HCT116 (cell line): ENCODE measurements at regions not wholly inside any gene's neighbourhood (a gene's known extent, or its start where the extent isn't known, plus 50 kb on each side); places are given as distances from the start of the nearest gene placed in this dataset.

Source experiments
- ATF3 ChIP-seq: IDR thresholded peaks from 2 replicates; pipeline ENCODE4 v1.6.1; 2012
- EZH2 ChIP-seq: fragments of 200-600 bp; sonication (generic); IDR thresholded peaks from 2 replicates; pipeline ENCODE4 v1.6.1; 2017; ENCODE audit warnings: antibody characterized with exemption, mixed run types
- POLR2A ChIP-seq: IDR thresholded peaks from 2 replicates; pipeline ENCODE4 v1.7.0; 2011; ENCODE audit warnings: borderline replicate concordance; ENCODE audit not compliant: insufficient read depth, insufficient read length; ENCODE audit errors: extremely low read depth
- POLR2AphosphoS5 ChIP-seq: IDR thresholded peaks from 2 replicates; pipeline ENCODE4 v1.6.1; 2011; ENCODE audit warnings: mild to moderate bottlenecking, low read depth, low read length, moderate library complexity
- SIN3A ChIP-seq: IDR thresholded peaks from 2 replicates; pipeline ENCODE4 v1.6.1; 2012; ENCODE audit warnings: low read depth
- TCF7L2 ChIP-seq: IDR thresholded peaks from 2 replicates; pipeline ENCODE4 v1.7.0; 2011; ENCODE audit warnings: borderline replicate concordance, inconsistent platforms; ENCODE audit not compliant: insufficient read depth, insufficient read length; ENCODE audit errors: extremely low read depth
- YY1 ChIP-seq: IDR thresholded peaks from 2 replicates; pipeline ENCODE4 v1.6.1; 2011; ENCODE audit warnings: low read length, low read depth, moderate library complexity, mild to moderate bottlenecking; ENCODE audit not compliant: insufficient replicate concordance; ENCODE audit errors: extremely low read depth
- TF ChIP-seq, protein P1 (sequence below), 3 experiments: fragments of 200-600 bp in 1 of 3; sonication (generic) in 1 of 3; IDR thresholded peaks in 2 of 3; conservative IDR thresholded peaks in 1 of 3; 2 replicates each; pipeline ENCODE4 v1.5.1; 2012 to 2017; ENCODE audit warnings: low read depth in 2 of 3, low read length in 2 of 3, antibody characterized with exemption in 1 of 3, borderline replicate concordance in 1 of 3, control low read depth in 1 of 3, mild to moderate bottlenecking in 1 of 3, mixed read lengths in 1 of 3, mixed run types in 1 of 3, moderate library complexity in 1 of 3; ENCODE audit not compliant: insufficient read depth in 1 of 3
- TF ChIP-seq, protein P2 (sequence below): IDR thresholded peaks from 2 replicates; pipeline ENCODE4 v1.6.1; 2012; ENCODE audit warnings: low read depth

DNA sequence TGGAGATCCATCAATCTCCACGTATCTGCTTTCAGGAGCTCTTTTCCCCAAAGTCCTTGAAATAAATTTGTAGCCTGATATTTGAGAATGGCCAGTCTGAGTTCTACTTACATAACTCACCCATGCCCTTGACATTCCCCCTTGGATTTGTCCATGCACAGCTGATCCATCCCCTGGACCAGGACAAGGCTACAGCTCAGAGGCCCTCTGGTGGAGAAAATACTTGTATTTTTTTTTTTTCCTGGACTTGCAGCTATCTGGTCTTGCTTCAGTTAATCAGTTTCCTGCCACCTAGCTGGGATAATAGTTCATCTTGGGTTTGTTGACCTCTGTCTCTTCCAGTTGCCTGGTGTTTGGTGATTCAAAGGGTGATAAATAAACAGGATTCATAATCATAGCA is 467.6 kb downstream of the DHX35 start:
- TF ChIP-seq POLR2A (no peak), EZH2 (no peak), POLR2AphosphoS5 (no peak), ATF3 (no peak), SIN3A (no peak), YY1 (no peak), TCF7L2 (no peak)
- TF ChIP-seq, protein P1, sequence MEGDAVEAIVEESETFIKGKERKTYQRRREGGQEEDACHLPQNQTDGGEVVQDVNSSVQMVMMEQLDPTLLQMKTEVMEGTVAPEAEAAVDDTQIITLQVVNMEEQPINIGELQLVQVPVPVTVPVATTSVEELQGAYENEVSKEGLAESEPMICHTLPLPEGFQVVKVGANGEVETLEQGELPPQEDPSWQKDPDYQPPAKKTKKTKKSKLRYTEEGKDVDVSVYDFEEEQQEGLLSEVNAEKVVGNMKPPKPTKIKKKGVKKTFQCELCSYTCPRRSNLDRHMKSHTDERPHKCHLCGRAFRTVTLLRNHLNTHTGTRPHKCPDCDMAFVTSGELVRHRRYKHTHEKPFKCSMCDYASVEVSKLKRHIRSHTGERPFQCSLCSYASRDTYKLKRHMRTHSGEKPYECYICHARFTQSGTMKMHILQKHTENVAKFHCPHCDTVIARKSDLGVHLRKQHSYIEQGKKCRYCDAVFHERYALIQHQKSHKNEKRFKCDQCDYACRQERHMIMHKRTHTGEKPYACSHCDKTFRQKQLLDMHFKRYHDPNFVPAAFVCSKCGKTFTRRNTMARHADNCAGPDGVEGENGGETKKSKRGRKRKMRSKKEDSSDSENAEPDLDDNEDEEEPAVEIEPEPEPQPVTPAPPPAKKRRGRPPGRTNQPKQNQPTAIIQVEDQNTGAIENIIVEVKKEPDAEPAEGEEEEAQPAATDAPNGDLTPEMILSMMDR (IDR thresholded peaks at IDR 0.05 in 2 of 3, conservative IDR thresholded peaks at IDR 0.05 in 1 of 3; ENCODE audit: borderline replicate concordance in 1 of 3, insufficient read depth in 1 of 3, low read depth in 2 of 3, low read length in 2 of 3), result peak in 2 of 3 experiments; percentile 9 to 23; a peak in 1 of 6 replicates
- TF ChIP-seq, protein P2, sequence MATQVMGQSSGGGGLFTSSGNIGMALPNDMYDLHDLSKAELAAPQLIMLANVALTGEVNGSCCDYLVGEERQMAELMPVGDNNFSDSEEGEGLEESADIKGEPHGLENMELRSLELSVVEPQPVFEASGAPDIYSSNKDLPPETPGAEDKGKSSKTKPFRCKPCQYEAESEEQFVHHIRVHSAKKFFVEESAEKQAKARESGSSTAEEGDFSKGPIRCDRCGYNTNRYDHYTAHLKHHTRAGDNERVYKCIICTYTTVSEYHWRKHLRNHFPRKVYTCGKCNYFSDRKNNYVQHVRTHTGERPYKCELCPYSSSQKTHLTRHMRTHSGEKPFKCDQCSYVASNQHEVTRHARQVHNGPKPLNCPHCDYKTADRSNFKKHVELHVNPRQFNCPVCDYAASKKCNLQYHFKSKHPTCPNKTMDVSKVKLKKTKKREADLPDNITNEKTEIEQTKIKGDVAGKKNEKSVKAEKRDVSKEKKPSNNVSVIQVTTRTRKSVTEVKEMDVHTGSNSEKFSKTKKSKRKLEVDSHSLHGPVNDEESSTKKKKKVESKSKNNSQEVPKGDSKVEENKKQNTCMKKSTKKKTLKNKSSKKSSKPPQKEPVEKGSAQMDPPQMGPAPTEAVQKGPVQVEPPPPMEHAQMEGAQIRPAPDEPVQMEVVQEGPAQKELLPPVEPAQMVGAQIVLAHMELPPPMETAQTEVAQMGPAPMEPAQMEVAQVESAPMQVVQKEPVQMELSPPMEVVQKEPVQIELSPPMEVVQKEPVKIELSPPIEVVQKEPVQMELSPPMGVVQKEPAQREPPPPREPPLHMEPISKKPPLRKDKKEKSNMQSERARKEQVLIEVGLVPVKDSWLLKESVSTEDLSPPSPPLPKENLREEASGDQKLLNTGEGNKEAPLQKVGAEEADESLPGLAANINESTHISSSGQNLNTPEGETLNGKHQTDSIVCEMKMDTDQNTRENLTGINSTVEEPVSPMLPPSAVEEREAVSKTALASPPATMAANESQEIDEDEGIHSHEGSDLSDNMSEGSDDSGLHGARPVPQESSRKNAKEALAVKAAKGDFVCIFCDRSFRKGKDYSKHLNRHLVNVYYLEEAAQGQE, result no peak
